SK-N-MC (cell line): ENCODE measurements at regions not wholly inside any gene's neighbourhood (a gene's known extent, or its start where the extent isn't known, plus 50 kb on each side); places are given as distances from the start of the nearest gene placed in this dataset.

Source experiments
- EZH2 ChIP-seq: fragments of 200-600 bp; sonication (generic); IDR thresholded peaks from one replicate; pipeline ENCODE4 v1.6.1; 2017; ENCODE audit warnings: antibody characterized with exemption
- POLR2AphosphoS5 ChIP-seq: IDR thresholded peaks from 2 replicates; pipeline ENCODE4 v1.6.1; 2012; ENCODE audit warnings: mild to moderate bottlenecking, low read depth, low read length, borderline replicate concordance

- TF ChIP-seq POLR2AphosphoS5: no peak
- TF ChIP-seq EZH2: no peak
These were observed 511.7 kb downstream of the GALR1 start for GRCh38 chr18:77761332-77761731.
